MG63 (cell line): ENCODE measurements at regions not wholly inside any gene's neighbourhood (a gene's known extent, or its start where the extent isn't known, plus 50 kb on each side); places are given as distances from the start of the nearest gene placed in this dataset.
"Not testable (repeated sequence)": the region's sequence is repeated elsewhere in the genome, so short reads cannot be mapped to it uniquely, and the experiment has no call there.

ENCODE experiments used
- DNase-seq: peaks from one replicate; pipeline ENCODE4 v3.0.0-alpha.2; 2020
- H3K27me3 ChIP-seq: fragments of 250-450 bp; sonication (Bioruptor Pico); 2 replicates; pipeline ENCODE4 v1.5.1; 2020; ENCODE audit warnings: mild to moderate bottlenecking, moderate library complexity
- H3K36me3 ChIP-seq: fragments of 250-450 bp; sonication (Bioruptor Pico); 2 replicates; pipeline ENCODE4 v1.5.1; 2020; ENCODE audit warnings: mild to moderate bottlenecking, moderate library complexity
- H3K4me3 ChIP-seq: fragments of 250-450 bp; sonication (Bioruptor Pico); 2 replicates; pipeline ENCODE4 v1.5.1; 2020; ENCODE audit warnings: mild to moderate bottlenecking, moderate library complexity
- H3K9me3 ChIP-seq: fragments of 250-450 bp; sonication (Bioruptor Pico); 2 replicates; pipeline ENCODE4 v1.5.1; 2020; ENCODE audit warnings: mild to moderate bottlenecking, moderate library complexity

- DNase-seq, result no peak
- Histone ChIP-seq H3K36me3 (no peaks in the 10 kb centered on the region), H3K27me3 (no peaks in the 10 kb centered on the region), H3K9me3 (no peaks in the 10 kb centered on the region), H3K4me3 (no peak overlapping the region)
Measured at GRCh38 chr10:120087109-120087508, 194.6 kb downstream of the SEC23IP start.

DNA sequence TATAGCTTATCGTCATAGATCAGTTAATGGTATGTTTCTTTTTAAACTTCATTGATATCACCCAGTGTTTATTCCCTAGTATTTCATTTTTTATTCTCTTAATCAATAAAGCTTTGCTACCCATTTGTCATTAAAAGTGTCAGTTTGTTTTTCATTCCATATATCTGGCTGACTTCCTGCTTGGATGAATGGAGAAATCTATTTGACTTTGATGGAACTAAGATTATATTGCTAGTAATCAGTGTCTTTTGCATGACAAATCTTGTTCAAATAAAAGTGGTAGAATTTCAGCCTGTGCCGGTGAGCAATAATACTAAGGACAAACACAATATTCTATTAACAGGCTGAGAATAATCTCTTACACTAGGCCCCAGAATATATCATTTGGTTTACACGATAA, 203.3 kb downstream of the SEC23IP start:
- H3K27me3 ChIP-seq, result no peaks in the 10 kb centered on the region

GRCh38 chr10:120097766-120098165, 205.2 kb downstream of the SEC23IP start:
- DNase-seq, result no peak
- Histone ChIP-seq H3K36me3 (no peaks in the 10 kb centered on the region), H3K27me3 (no peaks in the 10 kb centered on the region; the same call in 1 of the 2 replicates), H3K9me3 (no peaks in the 10 kb centered on the region), H3K4me3 (no peak overlapping the region)

More for the DNA sequence above, 203.3 kb downstream of the SEC23IP start:
- Histone ChIP-seq H3K36me3 (no peaks in the 10 kb centered on the region), H3K4me3 (no peak overlapping the region), H3K9me3 (no peaks in the 10 kb centered on the region)
- DNase-seq, result no peak

- Histone ChIP-seq H3K4me3 (no peak overlapping the region), H3K36me3 (no peaks in the 10 kb centered on the region), H3K27me3 (no peaks in the 10 kb centered on the region; the same call in 1 of the 2 replicates), H3K9me3 (no peaks in the 10 kb centered on the region)
- DNase-seq, result no peak
Measured at GRCh38 chr10:120098232-120098930, 205.9 kb downstream of the SEC23IP start.

DNA sequence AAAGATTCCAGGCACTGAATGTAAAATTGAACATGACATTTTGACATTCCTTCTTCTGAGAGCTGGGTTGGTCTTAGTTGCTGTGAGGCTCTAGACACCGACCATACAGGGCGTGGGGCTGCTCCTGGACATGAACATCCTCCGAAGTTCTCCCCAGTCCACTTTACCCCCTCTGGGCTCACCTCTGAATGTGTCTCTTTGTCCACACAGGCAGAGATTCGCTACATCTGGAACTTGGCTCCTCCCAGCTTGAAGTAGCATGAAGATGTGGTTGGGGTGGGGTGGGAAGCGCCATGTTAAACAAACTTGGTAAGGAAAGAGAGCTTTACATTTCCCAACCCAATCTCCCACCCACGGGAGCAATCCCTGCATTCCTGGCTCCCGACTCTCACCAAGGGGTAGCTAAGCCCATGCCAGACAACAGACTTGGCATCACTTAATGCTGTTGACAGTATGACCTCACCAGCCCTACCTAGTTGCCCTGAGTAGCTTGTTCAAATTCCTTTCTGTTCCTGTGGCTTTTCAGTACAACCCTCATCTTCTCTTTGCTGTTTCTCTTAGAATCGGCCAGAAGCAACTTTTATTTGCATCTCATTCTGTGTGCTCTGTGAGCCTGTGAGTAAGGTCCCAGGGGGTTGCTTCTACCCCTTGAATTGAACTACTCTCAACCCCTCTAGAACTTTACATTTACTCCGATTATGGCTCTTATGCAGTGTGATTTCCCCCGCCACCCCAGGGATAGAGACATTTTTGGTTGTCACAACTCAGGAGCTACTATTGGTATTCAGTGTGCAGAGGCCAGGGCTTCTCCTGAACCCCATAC, 211.4 kb downstream of the SEC23IP start:
- Histone ChIP-seq H3K9me3 (no peaks in the 10 kb centered on the region), H3K4me3 (no peak overlapping the region), H3K27me3 (no peaks in the 10 kb centered on the region; the same call in 1 of the 2 replicates), H3K36me3 (no peaks in the 10 kb centered on the region)
- DNase-seq, result no peak

GRCh38 chr10:120105001-120105400, 212.5 kb downstream of the SEC23IP start:
- Histone ChIP-seq H3K36me3 (no peaks in the 10 kb centered on the region), H3K27me3 (no peaks in the 10 kb centered on the region; the same call in 1 of the 2 replicates), H3K9me3 (no peaks in the 10 kb centered on the region), H3K4me3 (no peak overlapping the region)
- no peak for DNase-seq

DNA sequence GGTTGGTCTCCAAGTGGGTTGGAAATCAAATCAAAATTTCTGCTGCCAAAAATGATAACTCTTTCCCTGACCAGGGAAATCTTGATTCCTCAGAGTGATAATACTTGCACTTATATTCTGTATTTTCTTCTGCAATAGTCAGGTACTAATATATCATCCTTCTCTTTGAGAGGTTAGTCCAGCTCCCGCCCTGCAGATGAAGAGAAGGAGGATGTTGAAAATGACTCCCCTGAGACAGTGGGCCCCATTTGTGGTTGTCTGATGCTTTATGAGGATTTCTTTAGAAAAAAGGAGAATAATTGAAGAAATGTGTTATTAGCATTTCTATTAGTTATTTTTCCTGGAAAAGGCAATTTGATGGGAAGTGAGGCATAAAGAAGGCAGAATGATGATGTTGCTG, 213.0 kb downstream of the SEC23IP start:
- H3K27me3 ChIP-seq, result no peaks in the 10 kb centered on the region; the same call in 1 of the 2 replicates
- H3K36me3 ChIP-seq, result no peaks in the 10 kb centered on the region
- H3K4me3 ChIP-seq, result no peak overlapping the region
- no peak for DNase-seq
- no peaks in the 10 kb centered on the region for H3K9me3 ChIP-seq

DNA sequence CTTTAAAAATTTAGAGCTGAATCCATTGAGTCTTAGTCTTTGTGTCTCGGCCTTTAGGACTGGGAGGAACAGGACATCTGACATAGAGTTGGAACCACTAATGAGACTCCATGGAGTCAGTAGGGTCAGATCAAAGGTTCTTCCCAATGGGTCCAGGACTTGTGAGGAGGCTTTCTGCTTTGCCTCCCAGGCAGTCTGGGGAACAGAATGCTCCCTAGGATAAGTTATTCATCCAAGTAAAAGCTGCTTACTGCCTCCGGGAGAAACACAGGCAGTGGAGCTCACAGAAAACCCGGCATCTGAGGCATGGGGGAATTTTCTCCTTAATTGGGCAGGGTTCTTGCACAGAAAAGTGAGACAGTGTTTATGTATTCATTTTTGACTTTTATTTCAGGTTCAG, 216.4 kb downstream of the SEC23IP start:
- DNase-seq, result no peak
- Histone ChIP-seq H3K4me3 (no peak overlapping the region), H3K27me3 (no peaks in the 10 kb centered on the region), H3K9me3 (no peaks in the 10 kb centered on the region), H3K36me3 (no peaks in the 10 kb centered on the region)

- H3K9me3 ChIP-seq, DNase-seq, H3K4me3 ChIP-seq, H3K36me3 ChIP-seq, H3K27me3 ChIP-seq: not testable (repeated sequence)
Measured at GRCh38 chr10:120109725-120110124, 217.2 kb downstream of the SEC23IP start.

DNA sequence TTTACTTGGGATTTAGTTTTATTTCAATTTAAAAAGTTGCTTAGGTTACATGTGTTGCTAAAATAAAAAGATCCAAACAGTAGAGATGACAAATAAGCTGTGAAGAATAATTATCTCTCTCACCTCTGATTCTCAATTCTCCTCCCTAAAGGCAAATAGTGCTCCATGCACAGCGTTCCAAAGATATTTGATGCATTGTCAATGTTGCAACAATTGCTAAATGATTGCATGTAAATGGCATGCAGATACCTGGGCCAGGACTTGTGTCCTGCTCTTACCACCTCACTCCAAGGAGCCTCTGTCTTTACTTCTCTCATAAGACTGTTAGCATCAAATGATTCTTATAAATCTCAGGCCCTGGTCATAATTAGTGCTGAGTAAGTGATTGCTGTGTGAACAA, 217.7 kb downstream of the SEC23IP start:
- Histone ChIP-seq H3K36me3 (no peaks in the 10 kb centered on the region), H3K4me3 (no peak overlapping the region), H3K9me3 (no peaks in the 10 kb centered on the region)

DNA sequence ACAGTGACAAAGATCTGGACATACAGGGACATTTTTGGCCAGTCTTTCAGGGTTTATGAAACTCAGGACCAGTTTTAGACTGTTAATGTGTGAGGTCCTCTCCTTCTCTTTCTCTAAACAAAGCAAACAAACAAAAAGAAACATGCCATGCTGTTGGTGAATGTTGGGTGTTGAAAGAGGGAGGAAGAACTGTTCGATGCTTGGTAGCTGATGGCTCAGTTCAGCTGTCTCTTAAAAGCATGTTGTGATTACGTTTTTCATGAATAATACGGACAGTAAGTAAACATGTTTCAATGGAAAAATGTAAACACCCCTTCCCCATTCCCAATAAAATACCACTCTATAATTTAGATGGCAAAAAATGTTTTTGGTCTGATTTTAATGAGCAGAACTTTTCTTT, 219.1 kb downstream of the SEC23IP start:
- no peak for DNase-seq
- Histone ChIP-seq H3K27me3 (no peaks in the 10 kb centered on the region), H3K9me3 (no peaks in the 10 kb centered on the region), H3K36me3 (no peaks in the 10 kb centered on the region), H3K4me3 (no peak overlapping the region)

More for the DNA sequence above, 217.7 kb downstream of the SEC23IP start:
- H3K27me3 ChIP-seq, result no peaks in the 10 kb centered on the region
- no peak for DNase-seq

DNA sequence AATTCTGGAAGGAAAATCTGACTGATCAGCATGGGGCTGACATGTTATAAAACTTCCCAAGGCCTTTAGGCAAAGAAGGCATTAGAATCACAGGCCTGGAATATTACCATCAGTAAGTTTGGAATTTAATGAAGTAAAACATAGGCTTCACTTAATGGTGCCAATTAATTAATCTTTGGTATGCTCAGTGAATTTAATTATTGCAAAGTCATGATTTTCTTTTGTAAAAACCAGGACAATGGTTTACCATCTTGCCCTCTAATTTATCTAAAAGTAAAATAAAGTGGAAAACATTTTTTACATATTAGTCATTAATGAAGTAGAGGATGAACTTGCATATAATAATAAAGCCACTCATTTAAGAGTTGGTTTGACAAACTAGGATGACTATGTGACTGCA, 220.3 kb downstream of the SEC23IP start:
- DNase-seq, result no peak
- no peaks in the 10 kb centered on the region for H3K27me3 ChIP-seq
- H3K9me3 ChIP-seq, result no peaks in the 10 kb centered on the region
- no peaks in the 10 kb centered on the region for H3K36me3 ChIP-seq
- no peak overlapping the region for H3K4me3 ChIP-seq

DNA sequence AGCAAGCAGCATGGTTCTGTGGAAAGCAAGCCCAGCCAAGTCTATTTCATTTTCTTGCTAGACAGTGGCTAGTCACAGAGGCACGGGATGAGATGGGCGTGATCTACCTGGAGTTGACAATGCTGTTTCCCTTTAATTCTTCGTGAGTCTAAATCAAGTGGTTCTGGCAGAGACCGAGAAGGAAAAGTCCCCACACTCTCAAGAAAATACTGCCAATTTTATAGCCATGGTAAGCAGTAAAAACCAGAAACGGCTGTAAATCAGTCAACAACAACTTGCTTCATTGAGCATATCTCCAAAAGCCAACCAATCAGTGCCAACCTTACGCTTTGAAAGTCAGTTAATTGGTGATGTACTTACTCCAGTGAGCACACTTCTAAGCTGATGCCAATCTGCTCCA, 223.4 kb downstream of the SEC23IP start:
- Histone ChIP-seq H3K27me3 (no peaks in the 10 kb centered on the region), H3K4me3 (no peak overlapping the region), H3K36me3 (no peaks in the 10 kb centered on the region), H3K9me3 (no peaks in the 10 kb centered on the region)
- DNase-seq, result no peak

DNA sequence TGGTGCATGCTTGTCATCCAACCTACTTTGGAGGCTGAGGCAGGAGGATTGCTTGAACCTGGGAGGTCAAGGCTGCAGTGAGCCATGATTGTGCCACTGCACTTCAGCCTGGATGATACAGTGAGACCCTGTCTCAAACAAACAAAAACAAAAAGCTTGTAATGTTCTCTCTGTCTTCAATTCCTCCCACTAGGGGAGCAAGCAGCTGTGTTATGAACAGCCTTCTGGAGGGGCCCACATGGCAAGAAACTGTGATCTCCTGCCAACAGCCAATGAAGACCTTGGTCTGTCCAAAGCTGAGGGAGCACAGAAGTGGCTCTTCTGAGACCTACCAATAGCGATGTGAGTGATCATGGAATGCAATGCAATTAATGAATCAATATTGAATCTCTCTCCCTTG, 229.2 kb downstream of the SEC23IP start:
- no peaks in the 10 kb centered on the region for H3K36me3 ChIP-seq
- H3K27me3 ChIP-seq, result no peaks in the 10 kb centered on the region
- H3K9me3 ChIP-seq, result no peaks in the 10 kb centered on the region
- DNase-seq, result no peak
- H3K4me3 ChIP-seq, result no peak overlapping the region

- no peaks in the 10 kb centered on the region for H3K36me3 ChIP-seq
- H3K4me3 ChIP-seq, result no peak overlapping the region
- H3K27me3 ChIP-seq, result no peaks in the 10 kb centered on the region
- H3K9me3 ChIP-seq, result no peaks in the 10 kb centered on the region
- no peak for DNase-seq
Measured at GRCh38 chr10:120131183-120131582, 238.7 kb downstream of the SEC23IP start.

GRCh38 chr10:120132811-120133210, 240.3 kb downstream of the SEC23IP start:
- H3K4me3 ChIP-seq, result no peak overlapping the region
- no peak for DNase-seq
- H3K36me3 ChIP-seq, result no peaks in the 10 kb centered on the region
- H3K9me3 ChIP-seq, result no peaks in the 10 kb centered on the region
- H3K27me3 ChIP-seq, result no peaks in the 10 kb centered on the region

DNA sequence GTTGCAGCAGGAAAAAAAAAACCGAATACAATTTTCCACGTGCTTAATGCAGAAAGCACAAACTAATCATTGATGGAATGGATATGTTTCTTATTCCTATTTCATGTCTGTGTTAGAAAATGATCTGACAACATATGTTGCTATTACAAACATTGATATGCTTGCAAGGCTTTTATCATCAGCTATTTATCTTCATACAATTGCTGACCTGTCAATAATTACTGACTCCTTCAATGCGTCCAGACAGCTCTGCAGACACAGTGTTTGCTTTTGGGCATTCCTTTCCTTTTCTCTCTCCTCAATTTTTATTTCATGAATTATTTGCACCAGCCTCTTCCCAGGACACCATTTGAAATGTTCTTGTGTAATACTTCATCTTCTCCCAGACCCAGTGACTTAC, 246.2 kb downstream of the SEC23IP start:
- Histone ChIP-seq H3K36me3 (no peaks in the 10 kb centered on the region), H3K9me3 (no peaks in the 10 kb centered on the region), H3K27me3 (no peaks in the 10 kb centered on the region), H3K4me3 (no peak overlapping the region)
- DNase-seq, result no peak

DNA sequence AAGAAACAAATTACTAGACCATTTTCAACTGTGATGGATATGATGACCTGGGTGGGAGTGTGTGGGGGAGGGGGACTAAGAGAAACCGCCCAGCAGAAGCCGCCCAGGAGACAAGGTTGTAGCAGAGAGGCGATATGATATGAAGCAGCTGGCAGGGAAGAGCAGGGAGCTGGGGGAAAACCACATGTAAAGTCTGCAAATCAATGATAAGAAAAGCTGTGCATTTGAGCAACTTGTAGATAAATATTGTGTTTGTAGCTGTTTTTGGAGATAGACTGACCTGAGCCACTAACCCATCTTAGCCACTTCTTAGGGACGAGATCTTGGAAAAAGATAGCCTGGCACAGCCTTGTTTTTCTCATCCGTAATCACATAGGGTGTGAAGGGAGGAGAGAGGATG, 252.6 kb downstream of the SEC23IP start:
- Histone ChIP-seq H3K27me3 (no peaks in the 10 kb centered on the region), H3K36me3 (no peaks in the 10 kb centered on the region), H3K4me3 (no peak overlapping the region), H3K9me3 (no peaks in the 10 kb centered on the region)
- DNase-seq, result no peak
